ENCODE measurements at regions not wholly inside any gene's neighbourhood (a gene's known extent, or its start where the extent isn't known, plus 50 kb on each side); places are given as distances from the start of the nearest gene placed in this dataset.

- no peak for TF ChIP-seq CTCF (IDR thresholded peaks at IDR 0.05)
- TF ChIP-seq POLR2A (IDR thresholded peaks at IDR 0.05): no peak
Measured at GRCh38 chr13:48849515-48849914, 126.2 kb upstream of the FNDC3A start.

Data from Peyer's patch (tissue), 4 donors.